Activated CD4-positive, alpha-beta T cell treated with anti-CD3 and anti-CD28 coated beads, Interleukin-2, amount 10 ng/mL, durations not matched to agents 7 days and 5 days (primary cell): ENCODE measurements at regions not wholly inside any gene's neighbourhood (a gene's known extent, or its start where the extent isn't known, plus 50 kb on each side); places are given as distances from the start of the nearest gene placed in this dataset.

ENCODE experiments used
- CTCF ChIA-PET: fragments of 350-600 bp; sonication (Branson Sonifier 250); formaldehyde crosslinking; loops from one replicate; lab custom pipeline; 2021; ENCODE audit warnings: antibody characterized with exemption; lab: Charles Lee
- POLR2A ChIA-PET: fragments of 350-600 bp; sonication (Branson Sonifier 250); formaldehyde crosslinking; loops from one replicate; lab custom pipeline; 2021; ENCODE audit warnings: antibody characterized with exemption; lab: Charles Lee
- DNase-seq: peaks from one replicate; pipeline ENCODE4 v3.0.0-alpha.2; 2020
- H3K27ac Mint-ChIP-seq: one replicate; pipeline ENCODE4 v1.8.0; 2021; ENCODE audit warnings: mild to moderate bottlenecking, moderate library complexity, mixed read lengths
- H3K27me3 Mint-ChIP-seq: one replicate; pipeline ENCODE4 v1.8.0; 2021; ENCODE audit warnings: mixed read lengths
- H3K36me3 Mint-ChIP-seq: one replicate; pipeline ENCODE4 v1.8.0; 2021; ENCODE audit warnings: low read depth, mixed read lengths
- H3K4me1 Mint-ChIP-seq: one replicate; pipeline ENCODE4 v1.8.0; 2021; ENCODE audit warnings: mixed read lengths
- H3K4me3 Mint-ChIP-seq: one replicate; pipeline ENCODE4 v1.8.0; 2021; ENCODE audit warnings: mild to moderate bottlenecking, moderate library complexity, mixed read lengths
- H3K9me3 Mint-ChIP-seq: one replicate; pipeline ENCODE4 v1.8.0; 2021; ENCODE audit warnings: mixed read lengths

DNA sequence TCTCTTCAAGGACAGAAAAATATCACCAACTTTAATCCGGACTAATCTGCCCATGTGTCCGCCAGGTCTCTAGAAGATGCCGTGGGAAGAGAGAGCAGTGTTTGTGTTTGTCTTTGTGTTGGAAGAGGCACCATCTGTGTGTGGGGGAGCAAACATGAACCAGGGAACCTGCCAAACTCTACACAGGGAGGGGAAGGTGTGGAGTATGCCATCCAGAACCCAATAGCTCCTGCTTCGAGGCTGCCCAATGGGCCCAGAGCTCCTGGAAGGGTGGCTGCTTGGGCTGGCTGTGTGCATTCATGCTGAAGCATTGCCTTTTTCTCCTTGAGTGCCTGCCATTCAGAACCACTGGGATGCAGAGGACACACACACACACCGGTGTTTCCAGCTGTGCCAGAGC, 536.2 kb downstream of the MID1IP1 start:
- DNase-seq = no peak
- peaks cover 32% of the 10 kb centered on the region for H3K4me1 Mint-ChIP-seq
- POLR2A ChIA-PET = interaction anchor here (0.6 kb wide), 1 partner anchor 10 kb away, joined by 3 read pairs; no protein-coding TSS in a partner anchor
- no peaks in the 10 kb centered on the region for H3K27me3 Mint-ChIP-seq
- H3K27ac Mint-ChIP-seq = peak overlapping the region; percentile 95
- H3K9me3 Mint-ChIP-seq = no peaks in the 10 kb centered on the region
- CTCF ChIA-PET = interaction anchor here (0.7 to 1.6 kb wide), 2 partner anchors 71 to 698 kb away, joined by 4 to 5 read pairs; no protein-coding TSS in a partner anchor
- peaks cover 2% of the 10 kb centered on the region for H3K36me3 Mint-ChIP-seq
- no peak overlapping the region for H3K4me3 Mint-ChIP-seq

DNA sequence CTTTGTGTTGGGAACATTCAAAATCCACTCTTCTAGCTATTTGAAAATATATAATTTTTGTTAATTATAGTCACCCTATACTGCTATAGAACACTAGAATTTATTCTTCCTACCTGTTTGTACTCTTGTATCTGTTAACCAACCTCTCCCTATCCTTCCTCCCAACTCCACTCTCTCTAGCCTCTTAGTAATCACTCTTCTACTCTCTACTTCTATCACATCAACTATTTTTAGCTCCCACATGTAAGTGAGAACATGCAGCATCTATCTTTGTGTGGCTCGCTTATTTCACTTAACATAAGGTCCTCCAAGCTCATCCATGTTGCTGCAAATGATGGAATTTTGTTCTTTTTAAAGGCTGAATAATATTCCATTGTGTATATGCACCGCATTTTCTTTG, 537.3 kb downstream of the MID1IP1 start:
- Mint-ChIP-seq H3K9me3 (no peaks in the 10 kb centered on the region), H3K4me1 (peaks cover 30% of the 10 kb centered on the region), H3K27ac (peak overlapping the region; percentile 75), H3K36me3 (no peaks in the 10 kb centered on the region), H3K4me3 (no peak overlapping the region), H3K27me3 (no peaks in the 10 kb centered on the region)
- DNase-seq = no peak
- POLR2A ChIA-PET = no interaction called here
- CTCF ChIA-PET = interaction anchor here (0.5 kb wide), 1 partner anchor 260 kb away, joined by 3 read pairs; no protein-coding TSS in a partner anchor

DNA sequence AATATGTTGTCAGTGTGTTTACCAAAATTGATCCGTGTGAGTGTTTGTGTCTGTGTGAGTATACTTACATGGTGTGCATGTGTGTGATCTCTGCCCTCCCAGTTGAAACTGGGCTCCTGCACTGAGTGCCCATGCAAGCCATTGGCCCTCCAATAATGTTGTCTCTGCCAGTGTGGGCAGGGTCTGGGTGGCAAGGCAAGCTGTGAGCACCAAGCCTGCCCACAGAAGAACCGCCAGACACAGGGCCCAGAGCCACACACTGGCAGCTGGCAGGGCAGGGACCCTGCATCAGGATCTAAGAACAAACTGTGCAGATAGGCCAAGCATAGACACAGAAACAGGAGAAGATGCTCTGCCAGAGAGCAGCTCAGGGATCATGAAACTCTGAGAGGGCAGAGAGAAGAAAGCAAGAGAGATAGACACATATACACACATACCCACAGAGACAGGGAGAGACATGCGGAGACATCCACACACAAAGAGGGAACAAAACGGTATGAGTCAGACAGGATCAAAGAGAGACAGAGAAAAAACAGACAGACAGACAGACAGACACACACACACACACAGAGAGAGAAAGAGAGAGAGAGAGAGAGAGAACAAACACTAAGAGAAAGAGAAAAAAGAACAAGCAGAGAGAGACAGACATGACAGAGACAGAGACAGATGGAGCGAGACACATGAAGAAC, 555.0 kb downstream of the MID1IP1 start:
- no peaks in the 10 kb centered on the region for H3K36me3 Mint-ChIP-seq
- no peak for DNase-seq
- H3K4me3 Mint-ChIP-seq = no peak overlapping the region
- CTCF ChIA-PET = no interaction called here
- no peaks in the 10 kb centered on the region for H3K27me3 Mint-ChIP-seq
- POLR2A ChIA-PET = no interaction called here
- H3K4me1 Mint-ChIP-seq = peaks cover 1% of the 10 kb centered on the region
- H3K27ac Mint-ChIP-seq = no peak overlapping the region
- H3K9me3 Mint-ChIP-seq = no peaks in the 10 kb centered on the region

DNA sequence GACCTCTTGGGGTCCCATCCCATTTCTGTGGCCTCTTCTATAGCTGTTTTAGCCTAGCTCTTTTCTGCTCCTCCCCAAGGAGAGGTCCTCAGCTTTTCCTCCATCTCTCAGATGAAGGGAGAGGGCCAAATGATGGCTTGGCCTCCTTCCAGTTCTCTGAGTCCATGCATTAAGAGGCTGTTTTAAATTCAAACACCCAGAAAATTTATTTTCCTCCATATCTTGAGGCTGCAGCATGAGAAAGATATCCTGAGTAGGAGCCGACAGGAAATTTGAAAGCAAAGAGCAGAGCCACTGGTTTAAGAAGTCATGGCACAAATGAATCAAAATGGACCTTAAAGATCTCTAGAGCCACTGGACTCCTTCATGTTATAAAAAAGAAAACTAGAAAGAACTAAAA, 558.8 kb downstream of the MID1IP1 start:
- CTCF ChIA-PET = no interaction called here
- no peaks in the 10 kb centered on the region for H3K36me3 Mint-ChIP-seq
- no peaks in the 10 kb centered on the region for H3K27me3 Mint-ChIP-seq
- DNase-seq = no peak
- H3K4me1 Mint-ChIP-seq = peaks cover 1% of the 10 kb centered on the region
- H3K9me3 Mint-ChIP-seq = peaks cover 2% of the 10 kb centered on the region
- POLR2A ChIA-PET = no interaction called here
- no peak overlapping the region for H3K4me3 Mint-ChIP-seq
- no peak overlapping the region for H3K27ac Mint-ChIP-seq

DNA sequence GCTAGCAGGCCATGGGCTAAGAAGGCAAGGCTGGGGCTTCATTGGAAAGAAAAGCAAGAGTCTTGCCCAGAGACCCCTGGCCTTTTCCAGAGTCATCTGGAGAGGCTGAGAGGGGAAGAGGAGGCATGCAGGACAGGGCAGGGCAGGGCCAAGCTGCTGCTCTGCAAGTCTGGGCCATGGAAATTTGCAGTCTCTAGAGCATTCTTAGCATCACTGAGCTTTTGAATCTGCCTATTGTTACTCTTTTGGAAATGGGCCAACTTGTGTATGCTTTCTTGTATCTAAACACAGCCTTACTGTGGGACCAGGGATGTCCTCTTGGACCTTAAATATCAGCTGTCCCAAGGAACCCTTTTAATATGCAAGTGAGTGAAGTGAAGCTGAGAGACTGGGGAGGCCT, 560.5 kb downstream of the MID1IP1 start:
- Mint-ChIP-seq H3K4me3 (no peak overlapping the region), H3K9me3 (peaks cover 2% of the 10 kb centered on the region), H3K27me3 (no peaks in the 10 kb centered on the region), H3K4me1 (no peaks in the 10 kb centered on the region), H3K27ac (no peak overlapping the region), H3K36me3 (no peaks in the 10 kb centered on the region)
- DNase-seq = no peak
- ChIA-PET CTCF (no interaction called here), POLR2A (no interaction called here)

DNA sequence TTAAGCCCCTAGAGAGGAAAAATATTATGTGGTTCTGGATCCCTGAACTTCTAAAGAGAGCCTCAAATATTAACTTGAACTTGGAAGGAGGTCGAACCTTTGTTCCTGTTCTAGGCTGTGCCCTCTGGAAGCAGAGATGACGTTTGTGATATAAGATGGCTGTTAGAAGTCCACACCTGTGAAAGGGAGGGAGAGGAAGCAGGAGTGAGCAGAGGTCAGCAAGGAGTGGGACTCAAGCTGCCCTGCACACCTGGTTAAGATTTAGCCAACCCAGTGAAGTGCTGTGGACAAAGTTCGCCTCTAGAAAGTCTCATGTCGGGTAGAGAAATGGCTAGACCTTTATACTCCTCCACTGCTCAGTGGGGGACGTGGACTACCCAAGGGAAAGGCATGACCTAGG, 566.2 kb downstream of the MID1IP1 start:
- Mint-ChIP-seq H3K27me3 (no peaks in the 10 kb centered on the region), H3K27ac (no peak overlapping the region), H3K9me3 (peaks cover 5% of the 10 kb centered on the region), H3K36me3 (no peaks in the 10 kb centered on the region), H3K4me1 (no peaks in the 10 kb centered on the region), H3K4me3 (no peak overlapping the region)
- ChIA-PET CTCF (no interaction called here), POLR2A (no interaction called here)
- DNase-seq = no peak

DNA sequence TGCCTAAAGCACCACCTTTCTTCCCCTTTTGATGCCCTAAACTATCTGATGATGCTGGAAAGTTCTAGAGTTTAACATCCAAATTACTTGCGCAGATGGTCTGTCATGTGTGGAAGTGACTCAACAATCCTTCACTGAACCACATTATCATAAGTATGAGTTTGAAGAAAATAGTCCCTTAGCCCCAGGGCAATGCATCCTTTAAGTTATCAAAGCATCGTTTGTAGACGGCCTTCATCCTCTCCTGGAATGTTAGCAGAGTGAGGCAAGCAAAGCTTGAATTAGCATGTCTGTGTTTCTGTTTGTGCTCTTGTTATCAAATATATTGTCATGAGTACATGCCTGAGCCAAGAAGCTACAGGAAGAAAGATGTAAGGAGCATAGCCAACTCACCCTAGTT, 570.9 kb downstream of the MID1IP1 start:
- POLR2A ChIA-PET = no interaction called here
- H3K27ac Mint-ChIP-seq = no peak overlapping the region
- H3K4me3 Mint-ChIP-seq = no peak overlapping the region
- no peak for DNase-seq
- no peaks in the 10 kb centered on the region for H3K27me3 Mint-ChIP-seq
- H3K36me3 Mint-ChIP-seq = no peaks in the 10 kb centered on the region
- peaks cover 3% of the 10 kb centered on the region for H3K9me3 Mint-ChIP-seq
- no peaks in the 10 kb centered on the region for H3K4me1 Mint-ChIP-seq
- CTCF ChIA-PET = no interaction called here

DNA sequence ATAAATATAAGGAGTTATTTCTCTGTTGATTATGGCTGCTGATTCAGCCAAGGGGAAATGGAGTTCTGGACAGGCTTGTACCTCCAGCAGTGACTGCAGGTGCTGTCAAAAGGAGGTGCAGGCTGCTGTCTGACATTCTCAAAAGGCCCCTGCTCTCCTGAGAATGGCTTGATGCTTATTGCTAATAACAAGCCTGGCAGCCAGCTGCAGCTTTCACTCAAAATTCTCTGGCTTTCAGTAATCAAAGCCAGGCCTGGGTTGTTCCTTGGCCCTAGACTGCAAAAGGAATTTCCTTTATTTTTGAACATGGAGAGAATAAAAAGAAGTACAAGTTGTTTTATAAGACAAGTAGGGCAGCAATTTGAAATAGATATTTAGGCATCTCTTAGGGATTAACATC, 575.9 kb downstream of the MID1IP1 start:
- POLR2A ChIA-PET = no interaction called here
- Mint-ChIP-seq H3K27me3 (no peaks in the 10 kb centered on the region), H3K4me3 (no peak overlapping the region), H3K9me3 (peaks cover 3% of the 10 kb centered on the region), H3K36me3 (no peaks in the 10 kb centered on the region), H3K4me1 (no peaks in the 10 kb centered on the region), H3K27ac (no peak overlapping the region)
- CTCF ChIA-PET = interaction anchor here (2.9 kb wide), 1 partner anchor 9 kb away, joined by 8 read pairs; no protein-coding TSS in a partner anchor
- no peak for DNase-seq

DNA sequence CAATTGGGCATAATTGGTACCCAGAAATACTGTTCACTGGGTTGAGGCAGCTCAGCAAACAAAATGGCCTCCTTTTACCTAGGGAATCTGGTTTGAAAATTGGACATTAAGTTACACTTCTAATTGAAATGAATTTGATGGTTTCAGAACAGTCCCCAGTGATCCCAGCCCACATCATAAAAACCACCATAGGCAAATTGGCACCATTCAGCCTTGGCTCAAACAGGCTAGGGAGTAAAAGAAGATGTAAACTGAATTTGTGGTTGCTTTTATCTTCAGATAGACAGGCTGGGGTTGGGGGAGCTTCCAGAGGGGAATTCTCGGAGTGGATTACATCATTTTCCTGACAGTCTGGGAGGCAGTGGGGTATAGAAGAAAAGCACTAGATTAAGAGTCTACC, 576.5 kb downstream of the MID1IP1 start:
- H3K4me1 Mint-ChIP-seq = no peaks in the 10 kb centered on the region
- no peaks in the 10 kb centered on the region for H3K27me3 Mint-ChIP-seq
- DNase-seq = no peak
- ChIA-PET POLR2A (no interaction called here), CTCF (no interaction called here)
- H3K36me3 Mint-ChIP-seq = no peaks in the 10 kb centered on the region
- no peak overlapping the region for H3K4me3 Mint-ChIP-seq
- H3K9me3 Mint-ChIP-seq = peaks cover 3% of the 10 kb centered on the region
- no peak overlapping the region for H3K27ac Mint-ChIP-seq

DNA sequence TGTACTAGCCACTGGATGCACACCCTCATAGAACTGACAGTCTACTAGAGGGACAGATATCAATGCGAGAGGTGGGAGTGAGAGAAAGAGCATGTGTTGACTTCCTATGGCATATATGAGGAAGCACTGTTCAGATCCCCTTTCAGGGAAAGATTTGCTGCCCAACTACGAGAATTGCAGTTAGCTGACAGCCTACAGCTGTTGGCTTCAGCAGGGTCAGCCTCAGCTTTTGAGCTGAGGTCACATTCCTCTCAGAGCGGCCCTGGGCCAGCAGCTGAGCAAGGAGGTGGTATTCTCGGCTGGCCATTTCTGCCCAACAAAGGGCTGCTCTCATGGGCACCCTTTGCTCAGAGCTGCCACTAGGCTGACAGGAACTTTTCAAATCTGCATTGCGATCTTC, 580.2 kb downstream of the MID1IP1 start:
- CTCF ChIA-PET = no interaction called here

DNA sequence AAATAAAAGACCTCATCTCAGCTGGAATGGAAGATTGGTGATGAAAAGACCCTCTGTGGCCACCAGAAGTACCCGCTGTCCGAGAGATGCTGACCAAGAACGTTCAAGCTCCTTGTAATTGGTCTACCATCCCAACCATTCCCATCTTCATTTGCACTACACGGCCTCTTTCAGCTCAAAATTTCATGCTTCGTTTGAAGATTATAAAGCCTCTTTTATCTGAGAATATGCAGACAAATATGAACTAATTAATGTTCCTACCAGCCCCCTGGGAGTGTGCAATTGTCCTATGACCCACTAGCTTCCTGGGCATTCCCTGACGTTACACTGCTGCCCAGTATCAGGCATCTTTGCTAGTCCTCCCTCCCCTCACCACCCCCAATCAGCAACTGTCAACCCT, 583.7 kb downstream of the MID1IP1 start:
- Mint-ChIP-seq H3K4me3 (no peak overlapping the region), H3K27me3 (no peaks in the 10 kb centered on the region), H3K4me1 (no peaks in the 10 kb centered on the region), H3K27ac (no peak overlapping the region), H3K36me3 (no peaks in the 10 kb centered on the region), H3K9me3 (no peaks in the 10 kb centered on the region)
- POLR2A ChIA-PET = no interaction called here
- no peak for DNase-seq
- CTCF ChIA-PET = interaction anchor here (1.3 to 1.9 kb wide), 2 partner anchors 9 to 11 kb away, joined by 3 to 8 read pairs; no protein-coding TSS in a partner anchor

More for the DNA sequence above, 580.2 kb downstream of the MID1IP1 start:
- Mint-ChIP-seq H3K9me3 (peaks cover 3% of the 10 kb centered on the region), H3K4me3 (no peak overlapping the region), H3K36me3 (no peaks in the 10 kb centered on the region), H3K4me1 (no peaks in the 10 kb centered on the region), H3K27ac (no peak overlapping the region), H3K27me3 (no peaks in the 10 kb centered on the region)
- POLR2A ChIA-PET = no interaction called here
- no peak for DNase-seq

DNA sequence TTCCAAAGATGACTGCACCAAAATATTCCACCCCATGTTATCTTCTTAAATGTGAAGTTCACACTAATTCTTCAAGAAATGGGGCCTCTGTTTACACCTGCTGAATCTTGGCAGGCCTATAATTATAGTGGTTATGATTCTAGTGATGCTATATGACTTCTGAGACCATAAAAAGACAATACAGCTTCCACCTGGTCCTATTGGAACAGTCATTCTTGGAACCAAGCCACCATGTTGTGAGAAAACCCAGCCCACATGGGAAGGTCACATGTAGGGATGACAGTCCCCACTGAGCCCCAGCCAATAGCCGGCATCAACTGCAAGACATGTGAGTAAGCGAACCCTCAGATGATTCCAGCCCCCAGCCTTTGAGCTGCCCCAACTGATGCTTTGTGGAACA, 587.5 kb downstream of the MID1IP1 start:
- no peaks in the 10 kb centered on the region for H3K9me3 Mint-ChIP-seq
- DNase-seq = no peak
- no peaks in the 10 kb centered on the region for H3K4me1 Mint-ChIP-seq
- no peak overlapping the region for H3K27ac Mint-ChIP-seq
- CTCF ChIA-PET = no interaction called here
- H3K36me3 Mint-ChIP-seq = no peaks in the 10 kb centered on the region
- POLR2A ChIA-PET = no interaction called here
- no peak overlapping the region for H3K4me3 Mint-ChIP-seq
- no peaks in the 10 kb centered on the region for H3K27me3 Mint-ChIP-seq

DNA sequence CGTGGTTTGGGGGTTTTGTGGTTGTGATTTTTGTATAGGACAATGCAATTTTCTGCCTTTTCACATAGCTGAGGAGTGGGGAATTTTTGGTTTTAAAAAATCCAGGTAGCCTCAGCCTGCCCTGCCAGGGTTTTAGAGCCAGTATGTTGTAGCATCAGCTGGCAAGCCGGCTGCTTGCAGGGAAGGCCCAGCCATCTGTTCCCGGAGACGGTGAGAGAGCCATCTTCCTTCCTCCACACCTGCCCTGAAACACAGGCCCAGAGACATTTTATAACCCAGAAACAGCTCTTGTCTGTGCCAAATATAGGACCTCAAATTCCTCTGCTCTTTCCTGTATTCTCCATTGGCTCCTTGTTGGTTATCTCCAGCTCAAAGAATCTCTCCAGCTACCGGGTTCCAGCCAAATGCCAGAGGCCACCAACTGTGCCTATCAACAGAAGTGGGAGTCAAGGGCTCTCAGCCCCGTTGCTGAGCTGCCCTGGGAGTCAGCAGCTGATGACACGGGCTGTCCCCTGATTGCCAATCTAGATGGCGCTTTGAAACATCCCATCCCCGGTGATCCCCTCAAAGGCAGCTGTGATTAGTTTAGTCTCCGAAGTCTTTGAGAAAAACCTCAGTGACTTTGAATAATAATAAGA, 595.2 kb downstream of the MID1IP1 start:
- ChIA-PET CTCF (interaction anchor here (1.5 kb wide), 1 partner anchor 11 kb away, joined by 3 read pairs; no protein-coding TSS in a partner anchor), POLR2A (no interaction called here)
- no peaks in the 10 kb centered on the region for H3K9me3 Mint-ChIP-seq
- no peak for DNase-seq
- H3K27ac Mint-ChIP-seq = no peak overlapping the region
- H3K27me3 Mint-ChIP-seq = no peaks in the 10 kb centered on the region
- H3K4me3 Mint-ChIP-seq = no peak overlapping the region
- H3K4me1 Mint-ChIP-seq = no peaks in the 10 kb centered on the region
- no peaks in the 10 kb centered on the region for H3K36me3 Mint-ChIP-seq
